ENCODE measurements at regions not wholly inside any gene's neighbourhood (a gene's known extent, or its start where the extent isn't known, plus 50 kb on each side); places are given as distances from the start of the nearest gene placed in this dataset.

- TF ChIP-seq EZH2 (IDR thresholded peaks at IDR 0.05) = no peak
- no peak for TF ChIP-seq YY1 (IDR thresholded peaks at IDR 0.05; ENCODE audit: extremely low read depth, insufficient replicate concordance, low read depth, low read length)
- no peak for TF ChIP-seq POLR2A (IDR thresholded peaks at IDR 0.05; ENCODE audit: borderline replicate concordance, extremely low read depth, insufficient read depth, insufficient read length)
Measured at GRCh38 chr14:46325157-46325556, 326.4 kb downstream of the RPL10L start.

All from HCT116 (cell line).